GM12865 (cell line): ENCODE measurements at regions not wholly inside any gene's neighbourhood (a gene's known extent, or its start where the extent isn't known, plus 50 kb on each side); places are given as distances from the start of the nearest gene placed in this dataset.

Source experiments
- DNase-seq: peaks from one replicate; pipeline ENCODE4 v3.0.0; 2010; ENCODE audit warnings: low read depth
- H3K4me3 ChIP-seq: 2 replicates; pipeline ENCODE4 v1.5.1; 2011; ENCODE audit warnings: mild to moderate bottlenecking, low read depth, low read length, control low read depth
- CTCF ChIP-seq: IDR thresholded peaks from 2 replicates; pipeline ENCODE4 v1.5.1; 2011; ENCODE audit warnings: low read length, control low read depth, low read depth, inconsistent platforms; ENCODE audit not compliant: insufficient read depth; ENCODE audit errors: missing control alignments

- no peak overlapping the region for H3K4me3 ChIP-seq
- DNase-seq, result no peak
- no peak for TF ChIP-seq CTCF
Measured at GRCh38 chr5:125384071-125384470, 637.6 kb upstream of the ZNF608 start.

GRCh38 chr5:125390326-125390725 lies 643.9 kb upstream of the ZNF608 start:
- no peak for TF ChIP-seq CTCF
- H3K4me3 ChIP-seq, result no peak overlapping the region
- DNase-seq, result no peak

- H3K4me3 ChIP-seq, result no peak overlapping the region
- DNase-seq, result no peak
- TF ChIP-seq CTCF, result no peak
Measured at GRCh38 chr5:125393221-125393815, 646.9 kb upstream of the ZNF608 start.

GRCh38 chr5:125394661-125395280 lies 648.3 kb upstream of the ZNF608 start:
- no peak for DNase-seq
- H3K4me3 ChIP-seq, result no peak overlapping the region
- no peak for TF ChIP-seq CTCF

- no peak for TF ChIP-seq CTCF
- H3K4me3 ChIP-seq, result no peak overlapping the region
- no peak for DNase-seq
Measured at GRCh38 chr5:125396462-125396861, 650.0 kb upstream of the ZNF608 start.

- H3K4me3 ChIP-seq, result no peak overlapping the region
- DNase-seq, result no peak
- TF ChIP-seq CTCF, result no peak
Measured at GRCh38 chr5:125398466-125398865, 652.0 kb upstream of the ZNF608 start.

- no peak for TF ChIP-seq CTCF
- DNase-seq, result no peak
- no peak overlapping the region for H3K4me3 ChIP-seq
Measured at GRCh38 chr5:125399885-125400284, 653.4 kb upstream of the ZNF608 start.
